ENCODE measurements at regions not wholly inside any gene's neighbourhood (a gene's known extent, or its start where the extent isn't known, plus 50 kb on each side); places are given as distances from the start of the nearest gene placed in this dataset.
A peak's percentile ranks its signal among the peaks of the same experiment; 100 is the strongest.

DNA sequence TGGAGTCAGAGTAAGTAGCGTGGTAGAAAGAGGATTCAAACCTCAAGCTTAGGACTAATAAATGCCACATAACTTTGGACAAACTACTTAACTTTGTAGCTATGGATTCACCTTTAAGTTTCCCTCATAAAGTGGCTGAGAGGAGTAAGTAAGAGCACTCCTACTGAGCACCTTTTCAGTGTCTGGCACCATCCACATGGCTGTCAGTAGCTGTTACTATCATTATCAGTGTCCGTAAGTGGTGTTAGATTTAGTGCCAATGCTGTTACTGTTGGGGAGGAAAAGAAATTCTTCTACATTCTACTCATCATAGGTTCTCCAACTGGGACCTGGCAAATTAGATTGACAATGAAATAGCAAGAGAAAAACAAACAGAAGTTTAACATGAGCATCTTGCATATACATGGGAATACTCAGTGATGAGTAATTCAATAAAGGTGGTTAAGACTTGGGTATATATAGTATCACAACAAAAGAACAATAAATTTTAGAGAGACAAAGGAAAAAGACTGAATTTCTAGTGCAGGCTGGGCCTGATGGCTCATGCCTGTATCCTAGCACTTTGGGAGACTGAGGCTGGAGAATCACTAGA, 165.6 kb upstream of the NBEA start:
- no peaks in the 10 kb centered on the region for H3K36me3 ChIP-seq (ENCODE audit: control insufficient read depth, insufficient read depth, low read length)
- H3K4me3 ChIP-seq (replicated peaks; ENCODE audit: low read depth, low read length) = no peak overlapping the region
- no peak for TF ChIP-seq CTCF (IDR thresholded peaks at IDR 0.05; ENCODE audit: insufficient read depth, low read length, poor library complexity, severe bottlenecking)

GRCh38 chr13:34777089-34777913, 164.8 kb upstream of the NBEA start:
- no peaks in the 10 kb centered on the region for H3K36me3 ChIP-seq (ENCODE audit: control insufficient read depth, insufficient read depth, low read length)
- no peak overlapping the region for H3K4me3 ChIP-seq (replicated peaks; ENCODE audit: low read depth, low read length)

More for the DNA sequence above, 165.6 kb upstream of the NBEA start:
- no peak for DNase-seq (ENCODE audit: extremely low read depth, insufficient read length)
- no peaks in the 10 kb centered on the region for H3K27me3 ChIP-seq (replicated peaks; ENCODE audit: control insufficient read depth, insufficient read depth, low read length)

GRCh38 chr13:34777914-34778303, 164.2 kb upstream of the NBEA start:
- Histone ChIP-seq H3K27me3 (replicated peaks; ENCODE audit: control insufficient read depth, insufficient read depth, low read length) (no peaks in the 10 kb centered on the region), H3K36me3 (ENCODE audit: control insufficient read depth, insufficient read depth, low read length) (no peaks in the 10 kb centered on the region), H3K4me3 (replicated peaks; ENCODE audit: low read depth, low read length) (no peak overlapping the region)
- no peak for TF ChIP-seq CTCF (IDR thresholded peaks at IDR 0.05; ENCODE audit: insufficient read depth, low read length, poor library complexity, severe bottlenecking)
- no peak for DNase-seq (ENCODE audit: extremely low read depth, insufficient read length)

More at GRCh38 chr13:34777089-34777913, 164.8 kb upstream of the NBEA start:
- H3K27me3 ChIP-seq (replicated peaks; ENCODE audit: control insufficient read depth, insufficient read depth, low read length) = no peaks in the 10 kb centered on the region
- DNase-seq (ENCODE audit: extremely low read depth, insufficient read length) = no peak
- no peak for TF ChIP-seq CTCF (IDR thresholded peaks at IDR 0.05; ENCODE audit: insufficient read depth, low read length, poor library complexity, severe bottlenecking)

- Histone ChIP-seq H3K4me3 (replicated peaks; ENCODE audit: low read depth, low read length) (no peak overlapping the region), H3K36me3 (ENCODE audit: control insufficient read depth, insufficient read depth, low read length) (no peaks in the 10 kb centered on the region), H3K27me3 (replicated peaks; ENCODE audit: control insufficient read depth, insufficient read depth, low read length) (no peaks in the 10 kb centered on the region)
- DNase-seq (ENCODE audit: extremely low read depth, insufficient read length) = no peak
- peak; percentile 3 for TF ChIP-seq CTCF (IDR thresholded peaks at IDR 0.05; ENCODE audit: insufficient read depth, low read length, poor library complexity, severe bottlenecking)
Measured at GRCh38 chr13:34779171-34779570, 162.9 kb upstream of the NBEA start.

GRCh38 chr13:34793301-34793700, 148.8 kb upstream of the NBEA start:
- no peaks in the 10 kb centered on the region for H3K36me3 ChIP-seq (ENCODE audit: control insufficient read depth, insufficient read depth, low read length)
- no peak for DNase-seq (ENCODE audit: extremely low read depth, insufficient read length)
- no peaks in the 10 kb centered on the region for H3K27me3 ChIP-seq (replicated peaks; ENCODE audit: control insufficient read depth, insufficient read depth, low read length)
- no peak overlapping the region for H3K4me3 ChIP-seq (replicated peaks; ENCODE audit: low read depth, low read length)
- TF ChIP-seq CTCF (IDR thresholded peaks at IDR 0.05; ENCODE audit: insufficient read depth, low read length, poor library complexity, severe bottlenecking) = no peak
